Smooth muscle cell (in vitro differentiated cells): ENCODE measurements at regions not wholly inside any gene's neighbourhood (a gene's known extent, or its start where the extent isn't known, plus 50 kb on each side); places are given as distances from the start of the nearest gene placed in this dataset.

Source experiments
- DNase-seq: peaks from one replicate; lab custom pipeline; 2025; ENCODE audit not compliant: unreplicated experiment; lab: John Stamatoyannopoulos, UW
- H2AFZ ChIP-seq: fragments of 200-600 bp; sonication (generic); 2 replicates; pipeline ENCODE4 v1.6.0; 2016; ENCODE audit warnings: antibody characterized with exemption, low read depth, mild to moderate bottlenecking
- H3F3A ChIP-seq: fragments of 200-600 bp; sonication (generic); 2 replicates; pipeline ENCODE4 v1.6.0; 2017; ENCODE audit warnings: antibody characterized with exemption, low read depth
- H3K27ac ChIP-seq: fragments of 200-600 bp; sonication (generic); 2 replicates; pipeline ENCODE4 v1.5.1; 2016; ENCODE audit warnings: low read depth, mild to moderate bottlenecking
- H3K27me3 ChIP-seq: fragments of 200-600 bp; sonication (generic); 2 replicates; pipeline ENCODE4 v1.6.1; 2016; ENCODE audit warnings: low read depth, mild to moderate bottlenecking
- H3K36me3 ChIP-seq: fragments of 200-600 bp; sonication (generic); 2 replicates; pipeline ENCODE4 v1.5.1; 2016; ENCODE audit warnings: low read depth
- H3K4me1 ChIP-seq: fragments of 200-600 bp; sonication (generic); 2 replicates; pipeline ENCODE4 v1.5.1; 2016; ENCODE audit warnings: low read depth
- H3K4me2 ChIP-seq: fragments of 200-600 bp; sonication (generic); 2 replicates; pipeline ENCODE4 v1.6.0; 2016; ENCODE audit warnings: mild to moderate bottlenecking
- H3K4me3 ChIP-seq: fragments of 200-600 bp; sonication (generic); 2 replicates; pipeline ENCODE4 v1.5.1; 2016; ENCODE audit warnings: mild to moderate bottlenecking
- H3K79me2 ChIP-seq: fragments of 200-600 bp; sonication (generic); 2 replicates; pipeline ENCODE4 v1.6.0; 2016; ENCODE audit warnings: low read depth, mild to moderate bottlenecking
- H3K9ac ChIP-seq: fragments of 200-600 bp; sonication (generic); 2 replicates; pipeline ENCODE4 v1.6.0; 2016; ENCODE audit warnings: low read depth
- H3K9me3 ChIP-seq: fragments of 200-600 bp; sonication (generic); replicated peaks from 2 replicates; pipeline ENCODE4 v1.5.1; 2016; ENCODE audit warnings: low read depth
- H4K20me1 ChIP-seq: fragments of 200-600 bp; sonication (generic); 2 replicates; pipeline ENCODE4 v1.6.0; 2016; ENCODE audit warnings: low read depth
- CTCF ChIP-seq: fragments of 200-600 bp; sonication (generic); IDR thresholded peaks from 2 replicates; pipeline ENCODE4 v1.5.1; 2017; ENCODE audit warnings: borderline replicate concordance, mild to moderate bottlenecking, antibody characterized with exemption; ENCODE audit not compliant: insufficient read depth, poor library complexity, severe bottlenecking
- WGBS: methylation state at CpG from one replicate; pipeline ENCODE4 v1.1.7; 2016; ENCODE audit warnings: low lambda C conversion rate; 5-methylcytosine and 5-hydroxymethylcytosine counted together

GRCh38 chr7:27392477-27392876 is 149.9 kb downstream of the EVX1 start:
- no peaks in the 10 kb centered on the region for H3K27me3 ChIP-seq
- no peak overlapping the region for H3K4me2 ChIP-seq
- WGBS: 93% methylated on average over 1 of the region's 1 CpG
- no peaks in the 10 kb centered on the region for H3K9me3 ChIP-seq
- no peak overlapping the region for H3K27ac ChIP-seq
- no peaks in the 10 kb centered on the region for H3K4me1 ChIP-seq
- TF ChIP-seq CTCF: no peak
- no peak overlapping the region for H2AFZ ChIP-seq
- no peak overlapping the region for H3K4me3 ChIP-seq
- no peaks in the 10 kb centered on the region for H4K20me1 ChIP-seq
- no peaks in the 10 kb centered on the region for H3K36me3 ChIP-seq
- H3F3A ChIP-seq: no peaks in the 10 kb centered on the region
- no peaks in the 10 kb centered on the region for H3K79me2 ChIP-seq
- no peak overlapping the region for H3K9ac ChIP-seq
- DNase-seq: no peak

DNA sequence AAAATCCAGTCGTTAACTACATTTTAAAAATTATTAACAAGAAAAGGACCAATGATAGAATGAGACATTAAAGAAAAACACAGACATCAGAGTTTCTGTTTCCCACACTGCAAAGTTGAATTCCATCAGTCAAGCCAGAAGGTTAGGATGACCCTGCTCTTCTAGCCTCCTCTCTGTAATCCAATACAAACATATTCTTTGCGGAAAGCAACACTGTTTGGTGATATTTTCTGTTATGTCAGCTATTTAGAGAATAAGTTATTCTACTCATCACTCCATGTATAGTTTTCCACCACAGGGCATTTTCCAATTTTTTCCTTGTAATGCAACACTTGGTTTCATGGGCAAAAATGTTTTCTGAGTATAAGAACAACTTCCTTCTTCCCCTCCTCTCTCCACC is 152.3 kb downstream of the EVX1 start:
- H3K4me1 ChIP-seq: no peaks in the 10 kb centered on the region
- no peaks in the 10 kb centered on the region for H3K36me3 ChIP-seq
- no peak for TF ChIP-seq CTCF
- H3K9ac ChIP-seq: no peak overlapping the region
- no peak overlapping the region for H2AFZ ChIP-seq
- H3K27me3 ChIP-seq: no peaks in the 10 kb centered on the region
- no peak overlapping the region for H3K27ac ChIP-seq
- no peak for DNase-seq
- no peaks in the 10 kb centered on the region for H3K79me2 ChIP-seq
- no peak overlapping the region for H3K4me2 ChIP-seq
- no peaks in the 10 kb centered on the region for H4K20me1 ChIP-seq
- H3K9me3 ChIP-seq: no peaks in the 10 kb centered on the region
- WGBS: 92% methylated on average over 2 of the region's 2 CpGs
- H3F3A ChIP-seq: no peaks in the 10 kb centered on the region
- no peak overlapping the region for H3K4me3 ChIP-seq

GRCh38 chr7:27395626-27396025 is 153.0 kb downstream of the EVX1 start:
- H2AFZ ChIP-seq: no peak overlapping the region
- no peaks in the 10 kb centered on the region for H4K20me1 ChIP-seq
- H3K27ac ChIP-seq: no peak overlapping the region
- H3K9me3 ChIP-seq: no peaks in the 10 kb centered on the region
- H3K9ac ChIP-seq: no peak overlapping the region
- H3K4me2 ChIP-seq: no peak overlapping the region
- DNase-seq: no peak
- WGBS: 92% methylated on average over 3 of the region's 3 CpGs
- H3K4me3 ChIP-seq: no peak overlapping the region
- no peaks in the 10 kb centered on the region for H3K27me3 ChIP-seq
- no peaks in the 10 kb centered on the region for H3K79me2 ChIP-seq
- no peaks in the 10 kb centered on the region for H3K36me3 ChIP-seq
- no peaks in the 10 kb centered on the region for H3K4me1 ChIP-seq
- no peaks in the 10 kb centered on the region for H3F3A ChIP-seq
- no peak for TF ChIP-seq CTCF

- no peak for DNase-seq
- no peak for TF ChIP-seq CTCF
- H3K4me1 ChIP-seq: no peaks in the 10 kb centered on the region
Measured at GRCh38 chr7:27397503-27397902, 154.9 kb downstream of the EVX1 start.

More at GRCh38 chr7:27397503-27397902, 154.9 kb downstream of the EVX1 start:
- no peak overlapping the region for H3K27ac ChIP-seq
- no peak overlapping the region for H3K4me2 ChIP-seq
- H4K20me1 ChIP-seq: no peaks in the 10 kb centered on the region
- no peaks in the 10 kb centered on the region for H3K27me3 ChIP-seq
- H2AFZ ChIP-seq: no peak overlapping the region
- no peak overlapping the region for H3K4me3 ChIP-seq
- no peaks in the 10 kb centered on the region for H3F3A ChIP-seq
- H3K36me3 ChIP-seq: no peaks in the 10 kb centered on the region
- H3K79me2 ChIP-seq: no peaks in the 10 kb centered on the region
- WGBS: 94% methylated on average over 3 of the region's 3 CpGs
- H3K9me3 ChIP-seq: no peaks in the 10 kb centered on the region
- H3K9ac ChIP-seq: no peak overlapping the region
